Tibial nerve (tissue), 4 donors: ENCODE measurements at regions not wholly inside any gene's neighbourhood (a gene's known extent, or its start where the extent isn't known, plus 50 kb on each side); places are given as distances from the start of the nearest gene placed in this dataset.

Experiments used
- EP300 ChIP-seq, 2 donors: sonication (generic); formaldehyde crosslinking; IDR thresholded peaks; one replicate each; pipeline ENCODE4 v1.6.1; 2017; ENCODE audit warnings: antibody characterized with exemption in 2 of 2, mild to moderate bottlenecking in 1 of 2
- POLR2A ChIP-seq, 2 donors: fragments of 450-650 bp; IDR thresholded peaks; one replicate each; pipeline ENCODE4 v1.6.1; 2017; ENCODE audit warnings: antibody characterized with exemption in 2 of 2, mild to moderate bottlenecking in 2 of 2, moderate library complexity in 2 of 2
- TF ChIP-seq, protein P1 (sequence below), 5 experiments: fragments of 200-600 bp in 3 of 5; fragments of 450-650 bp in 2 of 5; sonication (generic) in 3 of 5; IDR thresholded peaks; one replicate each; pipeline ENCODE4 v1.5.1; 2016 to 2019; ENCODE audit warnings: antibody characterized with exemption in 5 of 5, mild to moderate bottlenecking in 3 of 5, moderate library complexity in 2 of 5

DNA sequence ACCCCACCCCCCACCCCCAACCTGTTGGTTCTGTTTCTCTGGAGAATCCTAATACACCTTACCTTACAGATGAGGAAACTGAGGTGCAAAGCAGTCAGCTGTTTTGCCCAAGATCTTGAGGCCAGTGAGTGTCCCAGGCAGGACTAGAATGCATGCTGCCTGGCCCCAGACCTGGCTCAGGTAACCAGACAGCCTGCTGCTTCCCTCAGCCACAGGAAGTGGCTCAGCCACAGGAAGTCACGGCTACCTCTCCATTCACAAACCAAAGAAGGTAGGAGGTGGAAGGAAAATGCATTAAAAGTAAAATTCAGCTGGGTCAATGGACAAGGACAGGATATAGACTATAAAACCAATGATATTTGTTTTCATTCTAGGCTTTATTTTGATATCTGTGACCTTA, 517.6 kb downstream of the CD83 start:
- TF ChIP-seq, protein P1, sequence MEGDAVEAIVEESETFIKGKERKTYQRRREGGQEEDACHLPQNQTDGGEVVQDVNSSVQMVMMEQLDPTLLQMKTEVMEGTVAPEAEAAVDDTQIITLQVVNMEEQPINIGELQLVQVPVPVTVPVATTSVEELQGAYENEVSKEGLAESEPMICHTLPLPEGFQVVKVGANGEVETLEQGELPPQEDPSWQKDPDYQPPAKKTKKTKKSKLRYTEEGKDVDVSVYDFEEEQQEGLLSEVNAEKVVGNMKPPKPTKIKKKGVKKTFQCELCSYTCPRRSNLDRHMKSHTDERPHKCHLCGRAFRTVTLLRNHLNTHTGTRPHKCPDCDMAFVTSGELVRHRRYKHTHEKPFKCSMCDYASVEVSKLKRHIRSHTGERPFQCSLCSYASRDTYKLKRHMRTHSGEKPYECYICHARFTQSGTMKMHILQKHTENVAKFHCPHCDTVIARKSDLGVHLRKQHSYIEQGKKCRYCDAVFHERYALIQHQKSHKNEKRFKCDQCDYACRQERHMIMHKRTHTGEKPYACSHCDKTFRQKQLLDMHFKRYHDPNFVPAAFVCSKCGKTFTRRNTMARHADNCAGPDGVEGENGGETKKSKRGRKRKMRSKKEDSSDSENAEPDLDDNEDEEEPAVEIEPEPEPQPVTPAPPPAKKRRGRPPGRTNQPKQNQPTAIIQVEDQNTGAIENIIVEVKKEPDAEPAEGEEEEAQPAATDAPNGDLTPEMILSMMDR (IDR thresholded peaks at IDR 0.05) = no peak
- TF ChIP-seq POLR2A (IDR thresholded peaks at IDR 0.05) (no peak), EP300 (IDR thresholded peaks at IDR 0.05) (no peak)
